HT-29 (cell line): ENCODE measurements at regions not wholly inside any gene's neighbourhood (a gene's known extent, or its start where the extent isn't known, plus 50 kb on each side); places are given as distances from the start of the nearest gene placed in this dataset.

Source experiments
- DNase-seq: peaks from one replicate; pipeline ENCODE4 v3.0.0-alpha.2; 2015; ENCODE audit warnings: low spot score

DNA sequence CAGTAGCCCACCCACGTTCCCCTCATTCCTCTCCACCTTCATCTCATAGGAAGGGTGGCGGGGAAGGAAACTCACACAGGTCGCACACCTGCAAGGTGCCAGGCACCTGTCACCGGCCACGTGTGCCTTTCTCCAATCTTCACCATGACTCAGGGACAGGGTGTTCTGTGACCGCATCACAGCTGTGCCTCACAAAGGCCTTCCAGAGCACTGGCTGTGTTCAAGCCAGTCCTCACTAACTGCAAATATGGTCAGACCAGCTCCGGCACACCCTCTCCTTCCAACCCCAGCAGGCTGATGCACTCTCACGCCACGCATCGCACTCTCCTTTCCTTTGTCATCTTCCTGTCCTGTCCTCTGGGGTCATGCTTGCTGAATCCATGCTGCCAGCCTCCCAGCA, 415.9 kb downstream of the IRS2 start:
- DNase-seq = no peak

DNA sequence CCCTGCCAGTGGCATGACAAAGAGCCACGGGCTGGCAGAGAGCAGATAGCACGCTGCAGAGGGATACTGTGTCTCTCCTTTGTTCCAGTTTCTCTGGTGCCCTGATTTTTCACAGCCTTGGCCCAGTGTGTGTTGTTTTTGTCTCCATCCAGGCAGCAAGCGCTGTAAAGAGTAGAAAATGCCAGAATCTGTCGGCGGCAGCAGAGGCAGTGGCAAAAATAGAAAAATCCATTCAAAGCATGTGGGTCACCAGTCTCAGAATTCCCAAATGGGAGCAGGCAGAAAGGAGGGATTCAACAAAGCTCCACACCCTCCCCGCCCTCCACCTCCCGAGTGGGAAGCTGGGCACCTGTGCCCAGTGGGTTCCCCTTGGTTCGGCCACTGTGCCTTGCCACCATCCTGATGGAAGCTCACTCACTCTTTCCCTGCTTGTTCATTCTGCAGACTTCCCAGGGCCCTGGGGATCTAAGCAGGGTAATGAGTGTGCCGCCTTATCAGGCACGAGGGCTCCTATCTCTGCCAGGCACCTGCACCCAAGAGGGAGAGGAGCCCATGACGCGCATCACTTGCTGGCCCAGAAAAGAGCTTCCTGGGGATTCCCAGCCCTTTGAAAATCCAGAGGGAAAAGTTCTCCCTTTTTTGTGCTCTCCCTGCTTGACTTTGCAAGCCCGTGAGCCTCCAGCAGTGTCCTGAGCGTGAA, 416.9 kb downstream of the IRS2 start:
- no peak for DNase-seq

DNA sequence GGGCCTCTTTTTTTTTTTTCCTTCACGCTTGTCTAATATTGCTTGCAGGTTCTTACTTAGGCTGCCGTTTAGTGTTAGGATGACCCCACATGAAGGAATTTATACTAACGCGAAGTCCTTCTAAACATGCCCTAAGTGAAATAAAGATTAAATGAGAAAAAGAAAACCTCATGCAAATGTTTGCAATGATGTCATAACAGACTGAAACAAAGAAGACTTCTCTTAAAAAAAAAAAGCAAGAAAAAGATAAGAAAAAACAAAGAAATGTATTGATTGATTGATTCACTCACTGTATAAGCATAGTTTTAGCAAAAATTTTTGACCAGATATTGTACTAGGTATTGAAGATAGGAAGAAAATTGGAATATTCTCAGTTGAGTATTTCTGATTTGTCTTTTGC, 418.2 kb downstream of the IRS2 start:
- no peak for DNase-seq

- no peak for DNase-seq
Measured at GRCh38 chr13:109366525-109366924, 419.9 kb downstream of the IRS2 start.

GRCh38 chr13:109363431-109363830, 423.0 kb downstream of the IRS2 start:
- no peak for DNase-seq

GRCh38 chr13:109362616-109363015, 423.8 kb downstream of the IRS2 start:
- DNase-seq = no peak

DNA sequence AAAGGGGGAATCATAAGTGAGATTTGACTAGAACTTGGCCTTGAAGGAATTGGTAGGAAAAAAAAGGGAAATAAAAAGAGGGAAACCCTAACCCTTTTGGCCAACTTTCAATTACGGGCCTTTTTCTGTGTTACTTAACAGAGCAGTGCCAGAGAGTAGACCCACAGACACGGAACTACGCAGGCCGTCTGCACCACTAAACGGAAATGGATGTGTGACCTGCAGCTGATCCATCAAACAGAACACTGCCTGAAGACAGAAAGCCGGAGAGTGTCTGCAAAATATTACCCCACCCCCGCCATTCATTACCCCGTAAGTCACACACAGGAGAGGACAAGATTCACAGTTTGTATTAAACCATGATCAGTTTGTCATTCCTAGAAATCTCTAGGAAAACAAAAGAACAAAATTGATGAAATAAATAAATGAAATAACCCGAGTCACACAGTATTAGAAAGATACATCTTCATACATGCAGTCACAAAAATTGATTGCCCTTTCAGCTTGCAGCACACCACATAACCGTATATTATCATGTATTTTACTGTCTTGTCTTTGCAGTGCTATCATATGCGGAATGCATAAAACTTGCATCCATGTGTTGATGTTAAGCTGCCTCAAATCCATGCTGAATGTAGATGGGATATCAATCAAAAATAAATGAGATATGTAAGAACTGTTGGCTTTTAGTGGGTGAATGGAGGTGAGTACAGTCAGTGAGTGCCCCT, 424.7 kb downstream of the IRS2 start:
- no peak for DNase-seq

DNA sequence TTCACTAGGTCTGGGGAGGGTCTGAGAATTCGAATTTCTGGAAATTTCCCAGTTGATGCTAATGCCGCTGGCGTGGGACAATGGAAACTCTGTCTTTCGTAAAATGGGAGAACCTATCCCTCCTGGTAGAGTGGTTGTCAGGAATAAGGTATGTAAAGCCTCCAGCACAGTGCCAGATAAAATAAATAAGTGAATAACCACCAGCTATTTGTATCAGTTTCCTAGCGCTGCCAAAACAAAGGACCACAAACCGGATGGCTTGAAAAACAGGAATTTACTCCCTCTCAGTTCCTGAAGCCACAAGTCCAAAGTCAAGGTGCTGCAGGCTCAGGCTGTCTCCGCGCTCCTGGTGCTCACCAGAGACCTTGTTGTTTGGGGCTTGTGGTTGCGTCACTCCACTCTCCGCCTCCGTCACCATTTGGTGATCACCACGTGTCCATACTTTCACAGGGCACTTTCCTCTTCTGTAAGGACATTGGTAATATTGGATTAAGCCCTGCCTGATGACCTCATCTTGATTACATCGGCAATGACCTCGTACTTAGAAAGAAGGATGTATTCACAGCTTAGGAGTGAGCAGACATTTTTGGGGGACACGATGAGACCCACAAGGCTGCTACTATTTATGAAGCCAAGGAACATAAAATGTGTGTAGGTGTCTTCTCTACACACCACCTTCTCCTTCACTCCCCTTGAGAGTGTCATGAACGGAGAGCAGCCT, 428.5 kb downstream of the IRS2 start:
- DNase-seq = no peak

- DNase-seq = no peak
Measured at GRCh38 chr13:109355875-109356434, 430.4 kb downstream of the IRS2 start.

- DNase-seq = no peak
Measured at GRCh38 chr13:109355166-109355565, 431.2 kb downstream of the IRS2 start.

GRCh38 chr13:109351236-109351635, 435.1 kb downstream of the IRS2 start:
- no peak for DNase-seq

DNA sequence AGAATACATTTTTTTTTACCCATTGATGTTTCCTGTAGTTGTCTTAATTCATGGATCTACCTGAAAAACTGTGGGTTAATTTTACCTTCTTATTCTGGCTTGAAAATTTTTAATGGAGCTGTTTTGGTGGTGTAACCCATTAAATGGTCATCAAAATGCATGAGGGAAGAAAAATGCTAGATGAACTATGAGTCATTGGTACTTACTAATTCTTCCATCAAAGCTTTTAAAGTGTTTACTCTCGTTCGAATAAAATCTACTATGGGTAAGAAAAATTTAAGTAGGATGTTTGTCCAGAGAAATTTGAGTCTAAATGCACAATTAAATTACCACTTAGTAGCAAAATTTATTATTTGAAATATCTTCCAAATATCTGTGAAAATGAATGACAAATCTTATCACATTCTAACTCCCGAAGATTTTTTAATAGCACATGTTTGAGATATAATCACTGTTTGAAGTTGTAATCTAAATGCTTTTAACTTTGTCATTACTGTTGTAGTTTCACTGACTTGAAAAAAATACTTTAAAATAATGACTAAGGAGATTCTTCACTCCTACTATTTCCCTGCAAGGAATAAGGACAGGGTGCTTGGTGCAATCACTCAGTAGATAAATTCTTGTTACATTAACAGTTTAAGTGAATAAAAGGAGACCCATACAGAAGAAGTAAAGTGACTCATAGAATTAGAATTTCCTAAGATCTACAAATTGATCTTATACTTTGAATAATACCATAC, 437.7 kb downstream of the IRS2 start:
- DNase-seq = no peak

DNA sequence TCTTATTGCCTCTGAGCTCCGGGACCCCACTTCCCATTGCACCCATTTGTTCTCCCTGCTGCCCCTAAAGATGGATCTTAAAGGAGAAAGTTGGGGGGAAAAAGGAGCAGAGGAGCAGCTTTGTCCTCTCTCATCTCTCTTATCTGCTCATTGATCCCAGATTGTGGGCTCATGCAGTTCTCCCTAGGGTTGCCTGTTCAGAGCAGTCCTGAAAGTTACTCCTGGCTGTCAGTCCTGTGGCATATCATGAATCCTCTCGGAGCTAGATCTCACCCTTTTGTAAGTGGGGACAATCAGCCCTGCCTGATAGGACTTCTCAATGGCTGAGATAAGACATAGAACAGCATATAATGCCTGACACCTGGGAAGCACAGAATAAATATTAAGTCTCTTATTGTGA, 440.3 kb downstream of the IRS2 start:
- no peak for DNase-seq

- no peak for DNase-seq
Measured at GRCh38 chr13:109345433-109345941, 440.9 kb downstream of the IRS2 start.

DNA sequence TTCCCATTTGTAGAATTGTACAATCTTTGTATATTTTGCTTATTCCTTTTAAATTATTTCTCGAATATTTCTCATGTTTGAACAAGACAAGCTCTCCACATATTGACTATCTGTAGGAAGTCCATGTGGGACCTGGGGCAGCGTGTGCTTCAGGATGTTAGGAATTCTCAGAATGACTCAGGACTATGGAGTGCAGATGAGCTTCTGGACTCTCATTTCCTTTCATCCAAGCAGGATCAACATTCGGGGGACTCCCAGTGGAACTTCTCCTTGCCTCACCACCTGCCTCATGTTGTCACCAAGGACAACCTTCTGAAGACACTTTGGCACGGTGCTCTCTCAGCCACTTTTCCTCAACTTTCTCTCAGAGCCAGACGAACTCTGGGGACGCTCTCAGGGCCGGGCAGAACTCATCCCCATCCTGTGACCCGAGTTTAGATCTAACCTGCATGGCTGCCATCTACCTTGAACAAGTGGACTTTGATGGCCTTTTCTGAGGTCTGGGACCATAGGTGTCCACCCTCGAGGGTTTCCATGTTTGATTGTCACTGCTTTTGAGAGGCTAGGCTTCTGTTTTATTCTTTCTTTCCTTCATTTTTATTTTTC, 441.7 kb downstream of the IRS2 start:
- DNase-seq = no peak

DNA sequence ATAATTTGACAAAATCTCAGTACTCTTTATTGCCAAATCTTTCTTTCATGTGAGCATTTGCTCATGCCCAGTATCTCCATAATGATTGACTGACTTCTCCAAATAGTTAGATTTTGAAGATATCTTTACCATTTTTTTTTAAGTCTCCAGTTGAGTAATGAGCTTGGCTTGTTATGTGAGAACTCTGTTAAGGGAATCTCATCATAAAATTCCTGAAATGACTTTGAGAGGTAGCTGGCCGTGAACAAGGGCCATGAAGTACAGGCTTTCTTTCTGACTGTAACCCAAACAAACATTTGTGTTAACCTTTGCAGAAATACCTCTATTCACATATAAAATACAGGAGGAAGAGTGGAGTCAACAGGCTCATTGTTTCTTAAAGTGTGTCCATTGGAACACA, 449.7 kb downstream of the IRS2 start:
- no peak for DNase-seq

DNA sequence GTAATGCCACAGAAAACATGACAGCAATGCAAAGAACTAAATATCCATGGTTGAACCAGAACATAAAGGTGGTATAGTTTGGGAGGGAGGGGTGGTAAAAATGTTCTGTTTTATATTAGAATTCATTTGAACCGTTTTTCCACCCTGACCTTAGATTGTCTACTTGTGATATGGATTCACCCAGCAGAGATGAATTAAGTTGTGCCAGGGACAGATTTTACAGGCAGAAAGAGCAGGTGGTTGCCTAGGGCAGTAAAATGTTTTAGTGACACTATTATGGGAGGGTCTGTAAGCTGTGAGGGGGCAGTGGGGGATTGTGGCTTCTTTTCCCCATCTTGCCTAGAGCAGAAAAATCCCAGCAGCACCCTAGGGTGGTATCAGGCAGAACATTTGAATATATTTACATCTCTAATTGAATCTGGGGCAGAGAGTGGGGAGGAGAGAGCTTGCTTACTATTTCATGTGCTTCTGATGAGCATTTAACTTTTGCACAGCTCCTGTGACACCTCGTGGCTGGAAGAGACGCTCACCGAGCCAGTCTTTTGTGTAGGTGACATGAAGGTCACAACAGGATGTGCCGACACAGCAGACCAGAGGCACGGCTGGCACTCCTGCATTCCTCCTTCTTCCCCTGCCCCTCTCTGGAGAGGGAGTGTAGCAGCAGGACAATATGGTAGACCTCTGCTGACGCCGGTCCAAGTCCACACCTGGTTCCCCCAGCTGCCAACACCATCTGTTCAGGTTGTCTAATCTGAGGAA, 452.3 kb downstream of the IRS2 start:
- no peak for DNase-seq

DNA sequence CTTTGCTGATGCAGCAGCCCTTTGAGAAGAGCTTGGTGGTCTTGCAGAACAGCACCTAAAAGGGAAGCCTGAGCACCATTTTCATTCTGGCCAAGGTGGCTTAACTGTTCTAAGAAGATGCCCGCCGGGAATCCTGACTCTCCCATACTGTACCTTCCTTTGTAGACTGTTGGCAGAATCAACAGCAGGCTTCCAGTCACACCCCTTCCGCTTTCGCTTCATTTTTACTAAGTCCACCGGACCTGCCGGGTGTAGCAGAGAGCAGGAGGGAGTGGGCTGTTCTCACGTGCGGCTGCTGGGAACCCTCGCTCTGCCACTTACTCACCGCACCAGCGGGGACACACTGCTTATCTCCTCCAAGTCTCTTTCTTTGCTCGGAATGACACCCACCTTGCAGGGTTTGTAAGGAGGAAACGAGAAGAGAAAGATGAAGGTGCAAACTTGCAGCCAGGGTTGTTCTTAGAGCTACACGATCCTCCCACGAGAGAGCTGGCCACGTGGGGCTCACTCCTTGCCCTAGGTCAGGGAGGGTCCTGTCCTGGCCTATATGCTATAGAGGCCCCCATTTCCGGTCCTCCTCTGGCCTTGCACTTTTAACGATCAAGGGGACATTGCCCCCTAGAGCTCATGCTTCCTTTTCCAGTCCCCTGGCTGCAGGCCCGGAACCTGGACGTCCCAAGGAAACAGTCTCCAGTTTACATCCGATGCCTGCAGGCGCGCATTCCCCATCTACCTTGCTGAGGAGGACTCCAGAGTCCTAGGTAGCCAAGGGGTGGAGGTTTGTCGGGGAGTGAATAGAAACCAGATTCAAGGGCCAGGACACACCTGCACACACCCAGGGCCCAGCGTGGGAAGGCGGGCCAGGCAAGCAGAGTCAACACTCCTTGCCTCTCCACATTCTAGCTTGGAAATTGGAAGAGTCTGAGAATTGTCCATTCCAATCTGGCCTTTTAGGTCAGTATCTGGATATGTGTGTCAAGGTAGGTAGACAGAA, 453.6 kb downstream of the IRS2 start:
- no peak for DNase-seq

- DNase-seq = peak; percentile 23
Measured at GRCh38 chr13:109331898-109332297, 454.5 kb downstream of the IRS2 start.
